Endodermal cell (in vitro differentiated cells): ENCODE measurements at regions not wholly inside any gene's neighbourhood (a gene's known extent, or its start where the extent isn't known, plus 50 kb on each side); places are given as distances from the start of the nearest gene placed in this dataset.

ENCODE experiments used
- DNase-seq: peaks from one replicate; pipeline ENCODE4 v3.0.0-alpha.2; 2017
- H3K27ac ChIP-seq: 2 replicates; pipeline ENCODE4 v1.5.1; 2013; ENCODE audit warnings: mild to moderate bottlenecking, low read depth, low read length, moderate library complexity
- H3K27me3 ChIP-seq: 2 replicates; pipeline ENCODE4 v1.6.1; 2013; ENCODE audit warnings: mild to moderate bottlenecking, low read length, moderate library complexity; ENCODE audit not compliant: insufficient read depth, control insufficient read depth, poor library complexity, severe bottlenecking
- H3K36me3 ChIP-seq: 2 replicates; pipeline ENCODE4 v1.7.0; 2013; ENCODE audit warnings: mild to moderate bottlenecking, low read length, moderate library complexity; ENCODE audit not compliant: control insufficient read depth, insufficient read depth
- H3K4me1 ChIP-seq: one replicate; pipeline ENCODE4 v1.7.0; 2013; ENCODE audit warnings: low read length; ENCODE audit not compliant: control insufficient read depth, insufficient read depth
- H3K4me3 ChIP-seq: 2 replicates; pipeline ENCODE4 v1.5.1; 2013; ENCODE audit warnings: mild to moderate bottlenecking, low read length, moderate library complexity
- H3K9ac ChIP-seq: 2 replicates; pipeline ENCODE4 v1.6.1; 2013; ENCODE audit warnings: mild to moderate bottlenecking, low read length, moderate library complexity; ENCODE audit not compliant: poor library complexity, severe bottlenecking; ENCODE audit errors: extremely low read depth
- H3K9me3 ChIP-seq: 2 replicates; pipeline ENCODE4 v1.6.1; 2013; ENCODE audit warnings: mild to moderate bottlenecking, low read length, moderate library complexity; ENCODE audit not compliant: control insufficient read depth
- H3K27ac Mint-ChIP-seq: 2 replicates; pipeline ENCODE4 v1.8.0; 2020; ENCODE audit warnings: mixed read lengths
- H3K27me3 Mint-ChIP-seq: 2 replicates; pipeline ENCODE4 v1.8.0; 2021; ENCODE audit warnings: mild to moderate bottlenecking, mixed read lengths; ENCODE audit not compliant: insufficient read depth
- H3K36me3 Mint-ChIP-seq: 2 replicates; pipeline ENCODE4 v1.8.0; 2020; ENCODE audit warnings: low read depth, mixed read lengths
- H3K4me1 Mint-ChIP-seq: 2 replicates; pipeline ENCODE4 v1.8.0; 2020; ENCODE audit warnings: mixed read lengths
- H3K4me3 Mint-ChIP-seq: 2 replicates; pipeline ENCODE4 v1.8.0; 2020; ENCODE audit warnings: mild to moderate bottlenecking, moderate library complexity, mixed read lengths
- H3K9me3 Mint-ChIP-seq: 2 replicates; pipeline ENCODE4 v1.8.0; 2020; ENCODE audit warnings: mild to moderate bottlenecking, mixed read lengths
- CTCF ChIP-seq: fragments of 200-600 bp; sonication (generic); conservative IDR thresholded peaks from 2 replicates; pipeline ENCODE4 v1.5.0; 2021; ENCODE audit warnings: antibody characterized with exemption, mild to moderate bottlenecking
- WGBS, 2 experiments: methylation state at CpG; one replicate each; pipeline versions ENCODE4 v1.1.5 to v1.1.7; 2013; ENCODE audit warnings: missing lambda C conversion rate in 2 of 2, mixed read lengths in 1 of 2; ENCODE audit not compliant: insufficient coverage in 1 of 2, insufficient read length in 1 of 2; 5-methylcytosine and 5-hydroxymethylcytosine counted together

GRCh38 chr2:151043484-151043883, 218.2 kb downstream of the RBM43 start:
- Mint-ChIP-seq H3K9me3 (no peaks in the 10 kb centered on the region), H3K27ac (no peak overlapping the region), H3K27me3 (no peaks in the 10 kb centered on the region), H3K4me1 (no peaks in the 10 kb centered on the region), H3K36me3 (no peaks in the 10 kb centered on the region), H3K4me3 (no peak overlapping the region)
- Histone ChIP-seq H3K4me1 (no peaks in the 10 kb centered on the region), H3K9ac (no peak overlapping the region), H3K27ac (no peak overlapping the region), H3K9me3 (no peaks in the 10 kb centered on the region), H3K36me3 (no peaks in the 10 kb centered on the region), H3K4me3 (no peak overlapping the region), H3K27me3 (no peaks in the 10 kb centered on the region)
- DNase-seq: no peak
- TF ChIP-seq CTCF: no peak
- 84 to 86% methylated on average over 5 of the region's 5 CpGs for WGBS, 2 experiments

GRCh38 chr2:151042964-151043363, 218.7 kb downstream of the RBM43 start:
- WGBS, 2 experiments: 92 to 100% methylated on average over 1 to 2 of the region's 2 CpGs
- no peak overlapping the region for H3K27ac Mint-ChIP-seq
- no peak for TF ChIP-seq CTCF
- H3K27ac ChIP-seq: no peak overlapping the region
- H3K27me3 Mint-ChIP-seq: no peaks in the 10 kb centered on the region
- no peaks in the 10 kb centered on the region for H3K27me3 ChIP-seq
- no peak overlapping the region for H3K4me3 Mint-ChIP-seq
- H3K9me3 Mint-ChIP-seq: no peaks in the 10 kb centered on the region
- DNase-seq: no peak
- no peak overlapping the region for H3K4me3 ChIP-seq
- no peaks in the 10 kb centered on the region for H3K36me3 ChIP-seq
- H3K36me3 Mint-ChIP-seq: no peaks in the 10 kb centered on the region
- H3K4me1 Mint-ChIP-seq: no peaks in the 10 kb centered on the region
- no peak overlapping the region for H3K9ac ChIP-seq
- no peaks in the 10 kb centered on the region for H3K9me3 ChIP-seq
- H3K4me1 ChIP-seq: no peaks in the 10 kb centered on the region

GRCh38 chr2:151040039-151040438, 221.6 kb downstream of the RBM43 start:
- TF ChIP-seq CTCF: no peak
- H3K4me1 Mint-ChIP-seq: no peaks in the 10 kb centered on the region
- DNase-seq: no peak
- H3K4me3 Mint-ChIP-seq: no peak overlapping the region
- H3K9ac ChIP-seq: no peak overlapping the region
- H3K9me3 Mint-ChIP-seq: no peaks in the 10 kb centered on the region
- no peaks in the 10 kb centered on the region for H3K36me3 ChIP-seq
- H3K36me3 Mint-ChIP-seq: no peaks in the 10 kb centered on the region
- no peak overlapping the region for H3K4me3 ChIP-seq
- H3K27ac ChIP-seq: no peak overlapping the region
- H3K27me3 ChIP-seq: no peaks in the 10 kb centered on the region
- no peaks in the 10 kb centered on the region for H3K4me1 ChIP-seq
- no peaks in the 10 kb centered on the region for H3K9me3 ChIP-seq
- 94% methylated on average over 3 of the region's 3 CpGs; no CpG with 5 or more reads in 1 of the 2 experiments for WGBS, 2 experiments
- H3K27ac Mint-ChIP-seq: no peak overlapping the region
- no peaks in the 10 kb centered on the region for H3K27me3 Mint-ChIP-seq
